HepG2 (cell line): ENCODE measurements at regions not wholly inside any gene's neighbourhood (a gene's known extent, or its start where the extent isn't known, plus 50 kb on each side); places are given as distances from the start of the nearest gene placed in this dataset.
A peak's percentile ranks its signal among the peaks of the same experiment; 100 is the strongest.

Source experiments
- FOXA1 ChIP-seq, 2 experiments: fragments of 450-650 bp in 1 of 2; sonication (generic) in 1 of 2; formaldehyde crosslinking in 1 of 2; IDR thresholded peaks; 2 replicates each; pipeline versions ENCODE4 v1.4.0 to v1.6.1; 2016 to 2020; ENCODE audit warnings: missing genetic modification reagents in 1 of 2
- HNF4G ChIP-seq, 2 experiments: sonication (generic) in 1 of 2; formaldehyde crosslinking in 1 of 2; IDR thresholded peaks; 2 replicates each; pipeline versions ENCODE4 v1.4.0 to v1.6.1; 2011 to 2020; ENCODE audit warnings: borderline replicate concordance in 2 of 2, low read depth in 2 of 2, mild to moderate bottlenecking in 2 of 2, low read length in 1 of 2, missing genetic modification reagents in 1 of 2, moderate library complexity in 1 of 2
- KLF6 ChIP-seq: IDR thresholded peaks from 2 replicates; pipeline ENCODE4 v1.8.0; 2016; ENCODE audit warnings: missing biosample characterization, missing genetic modification reagents
- LCORL ChIP-seq, 2 experiments: fragments of 450-650 bp in 1 of 2; sonication (generic) in 1 of 2; formaldehyde crosslinking in 1 of 2; IDR thresholded peaks; 2 replicates each; pipeline versions ENCODE4 v1.5.0 to v1.6.1; 2017 to 2020; ENCODE audit warnings: antibody characterized with exemption in 1 of 2, missing genetic modification reagents in 1 of 2
- NR2F2 ChIP-seq: IDR thresholded peaks from 2 replicates; pipeline ENCODE4 v1.6.1; 2012; ENCODE audit warnings: low read depth, inconsistent platforms, borderline replicate concordance
- PHF21A ChIP-seq: sonication (generic); formaldehyde crosslinking; IDR thresholded peaks from 2 replicates; pipeline ENCODE4 v1.5.0; 2020; ENCODE audit warnings: mild to moderate bottlenecking, missing genetic modification reagents
- RFX5 ChIP-seq: IDR thresholded peaks from 2 replicates; pipeline ENCODE4 v1.6.1; 2011; ENCODE audit warnings: low read depth, low read length, improper control_type of control experiment
- TF ChIP-seq, protein P1 (sequence below): sonication (generic); formaldehyde crosslinking; IDR thresholded peaks from 2 replicates; pipeline ENCODE4 v1.4.0; 2020; ENCODE audit warnings: missing genetic modification reagents
- TF ChIP-seq, protein P2 (sequence below): sonication (generic); formaldehyde crosslinking; IDR thresholded peaks from 2 replicates; pipeline ENCODE4 v1.5.1; 2020; ENCODE audit warnings: missing genetic modification reagents, mild to moderate bottlenecking, borderline replicate concordance
- TF ChIP-seq, protein P3 (sequence below): sonication (generic); formaldehyde crosslinking; IDR thresholded peaks from 2 replicates; pipeline ENCODE4 v1.4.0; 2020; ENCODE audit warnings: mild to moderate bottlenecking, missing genetic modification reagents
- TF ChIP-seq, protein P4 (sequence below): sonication (generic); formaldehyde crosslinking; IDR thresholded peaks from 2 replicates; pipeline ENCODE4 v1.5.1; 2020; ENCODE audit warnings: mild to moderate bottlenecking, missing genetic modification reagents, borderline replicate concordance
- TF ChIP-seq, protein P5 (sequence below), 2 experiments: fragments of 450-650 bp in 1 of 2; sonication (generic) in 1 of 2; formaldehyde crosslinking; IDR thresholded peaks; 2 replicates each; pipeline versions ENCODE4 v1.5.0 to v1.8.0; 2020 to 2022; ENCODE audit warnings: mild to moderate bottlenecking in 1 of 2, missing genetic modification reagents in 1 of 2

DNA sequence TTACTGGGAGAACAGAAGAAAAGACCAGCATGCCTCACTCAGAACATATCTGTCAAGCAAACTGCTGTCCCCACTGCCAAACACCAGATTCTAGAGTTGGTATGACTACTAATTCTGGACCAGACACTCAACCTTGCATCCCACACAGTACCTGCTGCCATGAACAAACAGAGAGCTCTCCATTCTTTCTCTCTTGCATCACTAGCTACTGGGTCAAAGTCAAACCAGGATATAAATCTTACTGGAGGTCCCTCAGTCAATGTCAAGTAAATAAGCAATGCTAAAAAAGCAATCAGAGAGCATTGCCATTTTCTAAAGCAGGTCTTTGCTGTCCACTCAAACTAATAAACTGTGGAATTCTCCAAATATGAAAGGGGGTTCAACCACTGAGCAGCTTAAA, 452.4 kb upstream of the SEL1L start (continued):
- TF ChIP-seq, protein P1, sequence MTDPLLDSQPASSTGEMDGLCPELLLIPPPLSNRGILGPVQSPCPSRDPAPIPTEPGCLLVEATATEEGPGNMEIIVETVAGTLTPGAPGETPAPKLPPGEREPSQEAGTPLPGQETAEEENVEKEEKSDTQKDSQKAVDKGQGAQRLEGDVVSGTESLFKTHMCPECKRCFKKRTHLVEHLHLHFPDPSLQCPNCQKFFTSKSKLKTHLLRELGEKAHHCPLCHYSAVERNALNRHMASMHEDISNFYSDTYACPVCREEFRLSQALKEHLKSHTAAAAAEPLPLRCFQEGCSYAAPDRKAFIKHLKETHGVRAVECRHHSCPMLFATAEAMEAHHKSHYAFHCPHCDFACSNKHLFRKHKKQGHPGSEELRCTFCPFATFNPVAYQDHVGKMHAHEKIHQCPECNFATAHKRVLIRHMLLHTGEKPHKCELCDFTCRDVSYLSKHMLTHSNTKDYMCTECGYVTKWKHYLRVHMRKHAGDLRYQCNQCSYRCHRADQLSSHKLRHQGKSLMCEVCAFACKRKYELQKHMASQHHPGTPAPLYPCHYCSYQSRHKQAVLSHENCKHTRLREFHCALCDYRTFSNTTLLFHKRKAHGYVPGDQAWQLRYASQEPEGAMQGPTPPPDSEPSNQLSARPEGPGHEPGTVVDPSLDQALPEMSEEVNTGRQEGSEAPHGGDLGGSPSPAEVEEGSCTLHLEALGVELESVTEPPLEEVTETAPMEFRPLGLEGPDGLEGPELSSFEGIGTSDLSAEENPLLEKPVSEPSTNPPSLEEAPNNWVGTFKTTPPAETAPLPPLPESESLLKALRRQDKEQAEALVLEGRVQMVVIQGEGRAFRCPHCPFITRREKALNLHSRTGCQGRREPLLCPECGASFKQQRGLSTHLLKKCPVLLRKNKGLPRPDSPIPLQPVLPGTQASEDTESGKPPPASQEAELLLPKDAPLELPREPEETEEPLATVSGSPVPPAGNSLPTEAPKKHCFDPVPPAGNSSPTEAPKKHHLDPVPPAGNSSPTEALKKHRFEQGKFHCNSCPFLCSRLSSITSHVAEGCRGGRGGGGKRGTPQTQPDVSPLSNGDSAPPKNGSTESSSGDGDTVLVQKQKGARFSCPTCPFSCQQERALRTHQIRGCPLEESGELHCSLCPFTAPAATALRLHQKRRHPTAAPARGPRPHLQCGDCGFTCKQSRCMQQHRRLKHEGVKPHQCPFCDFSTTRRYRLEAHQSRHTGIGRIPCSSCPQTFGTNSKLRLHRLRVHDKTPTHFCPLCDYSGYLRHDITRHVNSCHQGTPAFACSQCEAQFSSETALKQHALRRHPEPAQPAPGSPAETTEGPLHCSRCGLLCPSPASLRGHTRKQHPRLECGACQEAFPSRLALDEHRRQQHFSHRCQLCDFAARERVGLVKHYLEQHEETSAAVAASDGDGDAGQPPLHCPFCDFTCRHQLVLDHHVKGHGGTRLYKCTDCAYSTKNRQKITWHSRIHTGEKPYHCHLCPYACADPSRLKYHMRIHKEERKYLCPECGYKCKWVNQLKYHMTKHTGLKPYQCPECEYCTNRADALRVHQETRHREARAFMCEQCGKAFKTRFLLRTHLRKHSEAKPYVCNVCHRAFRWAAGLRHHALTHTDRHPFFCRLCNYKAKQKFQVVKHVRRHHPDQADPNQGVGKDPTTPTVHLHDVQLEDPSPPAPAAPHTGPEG (CRISPR knock-in tag): no peak
- TF ChIP-seq, protein P2, sequence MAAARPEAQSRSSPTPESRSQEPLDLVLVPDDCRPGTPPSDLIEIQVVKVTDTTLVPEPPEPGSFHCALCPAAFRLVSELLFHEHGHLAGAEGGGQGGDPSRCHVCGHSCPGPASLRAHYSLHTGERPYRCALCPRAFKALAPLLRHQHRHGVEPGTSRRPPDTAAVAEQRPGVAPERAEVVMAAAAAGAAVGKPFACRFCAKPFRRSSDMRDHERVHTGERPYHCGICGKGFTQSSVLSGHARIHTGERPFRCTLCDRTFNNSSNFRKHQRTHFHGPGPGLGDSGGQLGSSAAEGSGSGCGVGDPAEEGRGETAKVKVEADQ (CRISPR knock-in tag): no peak
- TF ChIP-seq RFX5 (peak; percentile 51; the same call in 1 of the 2 replicates), FOXA1 (IDR thresholded peaks at IDR 0.05) (no peak), FOXA1 (CRISPR knock-in tag; IDR thresholded peaks at IDR 0.05) (peak; percentile 70; the same call in 1 of the 2 replicates), PHF21A (peak; percentile 23; the same call in 1 of the 2 replicates), HNF4G (IDR thresholded peaks at IDR 0.05; ENCODE audit: borderline replicate concordance, low read depth, low read length) (peak; percentile 56), HNF4G (CRISPR knock-in tag; IDR thresholded peaks at IDR 0.05; ENCODE audit: borderline replicate concordance, low read depth) (0 out of 2 replicates have a peak, but pooled peaks have one; percentile 57), KLF6 (CRISPR knock-in tag) (no peak), LCORL (IDR thresholded peaks at IDR 0.05) (no peak), LCORL (CRISPR knock-in tag; IDR thresholded peaks at IDR 0.05) (peak; percentile 38; the same call in 1 of the 2 replicates), NR2F2 (0 out of 2 replicates have a peak, but pooled peaks have one; percentile 34)
- TF ChIP-seq, protein P3, sequence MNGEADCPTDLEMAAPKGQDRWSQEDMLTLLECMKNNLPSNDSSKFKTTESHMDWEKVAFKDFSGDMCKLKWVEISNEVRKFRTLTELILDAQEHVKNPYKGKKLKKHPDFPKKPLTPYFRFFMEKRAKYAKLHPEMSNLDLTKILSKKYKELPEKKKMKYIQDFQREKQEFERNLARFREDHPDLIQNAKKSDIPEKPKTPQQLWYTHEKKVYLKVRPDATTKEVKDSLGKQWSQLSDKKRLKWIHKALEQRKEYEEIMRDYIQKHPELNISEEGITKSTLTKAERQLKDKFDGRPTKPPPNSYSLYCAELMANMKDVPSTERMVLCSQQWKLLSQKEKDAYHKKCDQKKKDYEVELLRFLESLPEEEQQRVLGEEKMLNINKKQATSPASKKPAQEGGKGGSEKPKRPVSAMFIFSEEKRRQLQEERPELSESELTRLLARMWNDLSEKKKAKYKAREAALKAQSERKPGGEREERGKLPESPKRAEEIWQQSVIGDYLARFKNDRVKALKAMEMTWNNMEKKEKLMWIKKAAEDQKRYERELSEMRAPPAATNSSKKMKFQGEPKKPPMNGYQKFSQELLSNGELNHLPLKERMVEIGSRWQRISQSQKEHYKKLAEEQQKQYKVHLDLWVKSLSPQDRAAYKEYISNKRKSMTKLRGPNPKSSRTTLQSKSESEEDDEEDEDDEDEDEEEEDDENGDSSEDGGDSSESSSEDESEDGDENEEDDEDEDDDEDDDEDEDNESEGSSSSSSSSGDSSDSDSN (CRISPR knock-in tag): no peak
- TF ChIP-seq, protein P4, sequence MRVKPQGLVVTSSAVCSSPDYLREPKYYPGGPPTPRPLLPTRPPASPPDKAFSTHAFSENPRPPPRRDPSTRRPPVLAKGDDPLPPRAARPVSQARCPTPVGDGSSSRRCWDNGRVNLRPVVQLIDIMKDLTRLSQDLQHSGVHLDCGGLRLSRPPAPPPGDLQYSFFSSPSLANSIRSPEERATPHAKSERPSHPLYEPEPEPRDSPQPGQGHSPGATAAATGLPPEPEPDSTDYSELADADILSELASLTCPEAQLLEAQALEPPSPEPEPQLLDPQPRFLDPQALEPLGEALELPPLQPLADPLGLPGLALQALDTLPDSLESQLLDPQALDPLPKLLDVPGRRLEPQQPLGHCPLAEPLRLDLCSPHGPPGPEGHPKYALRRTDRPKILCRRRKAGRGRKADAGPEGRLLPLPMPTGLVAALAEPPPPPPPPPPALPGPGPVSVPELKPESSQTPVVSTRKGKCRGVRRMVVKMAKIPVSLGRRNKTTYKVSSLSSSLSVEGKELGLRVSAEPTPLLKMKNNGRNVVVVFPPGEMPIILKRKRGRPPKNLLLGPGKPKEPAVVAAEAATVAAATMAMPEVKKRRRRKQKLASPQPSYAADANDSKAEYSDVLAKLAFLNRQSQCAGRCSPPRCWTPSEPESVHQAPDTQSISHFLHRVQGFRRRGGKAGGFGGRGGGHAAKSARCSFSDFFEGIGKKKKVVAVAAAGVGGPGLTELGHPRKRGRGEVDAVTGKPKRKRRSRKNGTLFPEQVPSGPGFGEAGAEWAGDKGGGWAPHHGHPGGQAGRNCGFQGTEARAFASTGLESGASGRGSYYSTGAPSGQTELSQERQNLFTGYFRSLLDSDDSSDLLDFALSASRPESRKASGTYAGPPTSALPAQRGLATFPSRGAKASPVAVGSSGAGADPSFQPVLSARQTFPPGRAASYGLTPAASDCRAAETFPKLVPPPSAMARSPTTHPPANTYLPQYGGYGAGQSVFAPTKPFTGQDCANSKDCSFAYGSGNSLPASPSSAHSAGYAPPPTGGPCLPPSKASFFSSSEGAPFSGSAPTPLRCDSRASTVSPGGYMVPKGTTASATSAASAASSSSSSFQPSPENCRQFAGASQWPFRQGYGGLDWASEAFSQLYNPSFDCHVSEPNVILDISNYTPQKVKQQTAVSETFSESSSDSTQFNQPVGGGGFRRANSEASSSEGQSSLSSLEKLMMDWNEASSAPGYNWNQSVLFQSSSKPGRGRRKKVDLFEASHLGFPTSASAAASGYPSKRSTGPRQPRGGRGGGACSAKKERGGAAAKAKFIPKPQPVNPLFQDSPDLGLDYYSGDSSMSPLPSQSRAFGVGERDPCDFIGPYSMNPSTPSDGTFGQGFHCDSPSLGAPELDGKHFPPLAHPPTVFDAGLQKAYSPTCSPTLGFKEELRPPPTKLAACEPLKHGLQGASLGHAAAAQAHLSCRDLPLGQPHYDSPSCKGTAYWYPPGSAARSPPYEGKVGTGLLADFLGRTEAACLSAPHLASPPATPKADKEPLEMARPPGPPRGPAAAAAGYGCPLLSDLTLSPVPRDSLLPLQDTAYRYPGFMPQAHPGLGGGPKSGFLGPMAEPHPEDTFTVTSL: peak; percentile 82; the same call in 1 of the 2 replicates
- TF ChIP-seq, protein P5, sequence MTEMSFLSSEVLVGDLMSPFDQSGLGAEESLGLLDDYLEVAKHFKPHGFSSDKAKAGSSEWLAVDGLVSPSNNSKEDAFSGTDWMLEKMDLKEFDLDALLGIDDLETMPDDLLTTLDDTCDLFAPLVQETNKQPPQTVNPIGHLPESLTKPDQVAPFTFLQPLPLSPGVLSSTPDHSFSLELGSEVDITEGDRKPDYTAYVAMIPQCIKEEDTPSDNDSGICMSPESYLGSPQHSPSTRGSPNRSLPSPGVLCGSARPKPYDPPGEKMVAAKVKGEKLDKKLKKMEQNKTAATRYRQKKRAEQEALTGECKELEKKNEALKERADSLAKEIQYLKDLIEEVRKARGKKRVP (CRISPR knock-in tag; IDR thresholded peaks at IDR 0.05): peak in 1 of 2 experiments; percentile 59; a peak in 1 of 4 replicates
